WTC11 (cell line): ENCODE measurements at regions not wholly inside any gene's neighbourhood (a gene's known extent, or its start where the extent isn't known, plus 50 kb on each side); places are given as distances from the start of the nearest gene placed in this dataset.

Experiments
- ATAC-seq: fragments of 200-7000 bp; cut with Tn5 transposase; 2 replicates; pipeline ENCODE4 v1.10.0; 2021; ENCODE audit warnings: mild to moderate bottlenecking, moderate library complexity
- CTCF ChIA-PET: fragments of 300-600 bp; sonication (Branson Sonifier 250); formaldehyde crosslinking; loops from one replicate; lab custom pipeline; 2021; ENCODE audit warnings: antibody characterized with exemption; lab: Charles Lee
- POLR2A ChIA-PET: fragments of 350-600 bp; sonication (Branson Sonifier 250); formaldehyde crosslinking; loops from one replicate; lab custom pipeline; 2021; ENCODE audit warnings: antibody characterized with exemption; lab: Charles Lee
- DNase-seq: peaks from one replicate; pipeline ENCODE4 v3.0.0; 2021; ENCODE audit warnings: low spot score
- H3K27ac Mint-ChIP-seq: 2 replicates; pipeline ENCODE4 v1.8.0; 2021; ENCODE audit warnings: mixed read lengths
- H3K27me3 Mint-ChIP-seq: 2 replicates; pipeline ENCODE4 v1.8.0; 2021; ENCODE audit warnings: low read depth, mild to moderate bottlenecking, moderate library complexity, mixed read lengths
- H3K36me3 Mint-ChIP-seq: 2 replicates; pipeline ENCODE4 v1.8.0; 2021; ENCODE audit warnings: mixed read lengths
- H3K4me1 Mint-ChIP-seq: 2 replicates; pipeline ENCODE4 v1.8.0; 2022; ENCODE audit warnings: mixed read lengths
- H3K4me3 Mint-ChIP-seq: 2 replicates; pipeline ENCODE4 v1.8.0; 2021; ENCODE audit warnings: mild to moderate bottlenecking, moderate library complexity, mixed read lengths
- H3K9me3 Mint-ChIP-seq: 2 replicates; pipeline ENCODE4 v1.8.0; 2021; ENCODE audit warnings: mixed read lengths
- ELF4 ChIP-seq: sonication (generic); formaldehyde crosslinking; IDR thresholded peaks from 2 replicates; pipeline ENCODE4 v1.8.1; 2022; ENCODE audit warnings: low read depth, mild to moderate bottlenecking, moderate library complexity, missing genetic modification reagents
- ESRRA ChIP-seq: sonication (generic); formaldehyde crosslinking; IDR thresholded peaks from 2 replicates; pipeline ENCODE4 v1.8.1; 2022; ENCODE audit warnings: mild to moderate bottlenecking, missing genetic modification reagents, borderline replicate concordance
- FOXK1 ChIP-seq: sonication (generic); formaldehyde crosslinking; IDR thresholded peaks from 2 replicates; pipeline ENCODE4 v1.8.0; 2022; ENCODE audit warnings: mild to moderate bottlenecking, moderate library complexity, missing genetic modification reagents
- FOXP1 ChIP-seq: sonication (generic); formaldehyde crosslinking; IDR thresholded peaks from 2 replicates; pipeline ENCODE4 v1.8.0; 2022; ENCODE audit warnings: missing genetic modification reagents, mild to moderate bottlenecking, moderate library complexity, borderline replicate concordance
- IRF2 ChIP-seq: sonication (generic); formaldehyde crosslinking; IDR thresholded peaks from 2 replicates; pipeline ENCODE4 v1.8.0; 2022; ENCODE audit warnings: low read depth, missing genetic modification reagents, borderline replicate concordance
- JAZF1 ChIP-seq: fragments of 250-450 bp; sonication (Bioruptor Pico); IDR thresholded peaks from 2 replicates; pipeline ENCODE4 v1.9.0; 2021; ENCODE audit warnings: moderate library complexity, mild to moderate bottlenecking, inconsistent platforms
- MXD4 ChIP-seq: fragments of 250-450 bp; sonication (Bioruptor Pico); IDR thresholded peaks from 2 replicates; pipeline ENCODE4 v1.8.0; 2021; ENCODE audit warnings: mild to moderate bottlenecking, moderate library complexity, borderline replicate concordance
- NR3C1 ChIP-seq: sonication (generic); formaldehyde crosslinking; conservative IDR thresholded peaks from 2 replicates; pipeline ENCODE4 v1.8.1; 2023; ENCODE audit warnings: low read depth, mild to moderate bottlenecking, missing genetic modification reagents
- OVOL2 ChIP-seq: fragments of 250-450 bp; sonication (Bioruptor Pico); IDR thresholded peaks from 2 replicates; pipeline ENCODE4 v1.9.0; 2021; ENCODE audit warnings: mild to moderate bottlenecking, borderline replicate concordance
- SMAD4 ChIP-seq: sonication (generic); formaldehyde crosslinking; IDR thresholded peaks from 2 replicates; pipeline ENCODE4 v1.8.0; 2022; ENCODE audit warnings: mild to moderate bottlenecking, missing genetic modification reagents
- SP1 ChIP-seq: sonication (generic); formaldehyde crosslinking; conservative IDR thresholded peaks from 2 replicates; pipeline ENCODE4 v1.8.1; 2022; ENCODE audit warnings: missing genetic modification reagents
- TEAD4 ChIP-seq: sonication (generic); formaldehyde crosslinking; IDR thresholded peaks from 2 replicates; pipeline ENCODE4 v1.8.0; 2022; ENCODE audit warnings: mild to moderate bottlenecking, missing genetic modification reagents
- ZNF232 ChIP-seq: sonication (generic); formaldehyde crosslinking; IDR thresholded peaks from 2 replicates; pipeline ENCODE4 v1.8.0; 2022; ENCODE audit warnings: mild to moderate bottlenecking, missing genetic modification reagents
- ZNF416 ChIP-seq: fragments of 250-450 bp; sonication (Bioruptor Pico); IDR thresholded peaks from 2 replicates; pipeline ENCODE4 v1.9.0; 2021; ENCODE audit warnings: mild to moderate bottlenecking, inconsistent platforms
- TF ChIP-seq, protein P1 (sequence below): sonication (generic); formaldehyde crosslinking; IDR thresholded peaks from 2 replicates; pipeline ENCODE4 v1.8.0; 2023; ENCODE audit warnings: missing genetic modification reagents
- TF ChIP-seq, protein P2 (sequence below): sonication (generic); formaldehyde crosslinking; IDR thresholded peaks from 2 replicates; pipeline ENCODE4 v1.8.0; 2023; ENCODE audit warnings: missing genetic modification reagents, mild to moderate bottlenecking, borderline replicate concordance
- TF ChIP-seq, protein P3 (sequence below): sonication (generic); formaldehyde crosslinking; IDR thresholded peaks from 2 replicates; pipeline ENCODE4 v1.8.1; 2023; ENCODE audit warnings: mild to moderate bottlenecking, missing genetic modification reagents
- TF ChIP-seq, protein P4 (sequence below): sonication (generic); formaldehyde crosslinking; IDR thresholded peaks from 2 replicates; pipeline ENCODE4 v1.8.0; 2022; ENCODE audit warnings: mild to moderate bottlenecking, missing genetic modification reagents
- TF ChIP-seq, protein P5 (sequence below): fragments of 250-450 bp; sonication (Bioruptor Pico); IDR thresholded peaks from 2 replicates; pipeline ENCODE4 v1.9.0; 2021; ENCODE audit warnings: mild to moderate bottlenecking, borderline replicate concordance
- TF ChIP-seq, protein P6 (sequence below): sonication (generic); formaldehyde crosslinking; conservative IDR thresholded peaks from 2 replicates; pipeline ENCODE4 v1.8.1; 2022; ENCODE audit warnings: mild to moderate bottlenecking, missing genetic modification reagents
- TF ChIP-seq, protein P7 (sequence below): fragments of 250-450 bp; sonication (Bioruptor Pico); conservative IDR thresholded peaks from 2 replicates; pipeline ENCODE4 v1.9.0; 2021; ENCODE audit warnings: mild to moderate bottlenecking

DNA sequence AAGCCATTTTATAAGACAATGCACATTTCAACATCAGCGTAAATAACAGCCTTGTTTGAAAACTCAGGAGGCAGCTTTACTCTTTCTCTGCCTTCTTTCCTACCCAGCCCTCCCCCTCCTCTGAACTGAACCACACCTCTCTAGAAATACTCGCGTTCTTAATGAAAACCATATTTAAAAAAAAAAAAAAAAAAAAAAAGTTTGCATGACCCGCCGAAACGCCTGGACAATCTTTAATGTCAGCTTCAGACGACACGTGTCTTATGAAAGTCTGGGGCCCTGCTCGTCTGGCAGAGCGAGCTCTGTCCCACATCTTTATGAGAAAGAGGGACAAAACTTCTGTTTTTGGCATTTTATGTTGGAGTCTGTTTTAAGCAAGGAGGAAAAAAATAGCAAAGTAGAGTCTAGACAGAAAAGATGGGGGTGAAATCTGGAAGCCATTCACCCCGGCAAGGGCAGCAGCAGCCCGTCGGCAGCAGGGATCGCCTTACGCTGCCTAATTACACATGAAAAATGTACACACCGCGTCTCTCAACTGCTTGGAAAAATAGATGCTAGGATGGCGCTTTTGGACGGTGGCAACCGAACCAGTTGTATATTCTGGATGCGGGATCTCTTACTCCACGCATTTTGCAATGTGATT, 130.4 kb upstream of the ETS2 start (continued):
- TF ChIP-seq, protein P1, sequence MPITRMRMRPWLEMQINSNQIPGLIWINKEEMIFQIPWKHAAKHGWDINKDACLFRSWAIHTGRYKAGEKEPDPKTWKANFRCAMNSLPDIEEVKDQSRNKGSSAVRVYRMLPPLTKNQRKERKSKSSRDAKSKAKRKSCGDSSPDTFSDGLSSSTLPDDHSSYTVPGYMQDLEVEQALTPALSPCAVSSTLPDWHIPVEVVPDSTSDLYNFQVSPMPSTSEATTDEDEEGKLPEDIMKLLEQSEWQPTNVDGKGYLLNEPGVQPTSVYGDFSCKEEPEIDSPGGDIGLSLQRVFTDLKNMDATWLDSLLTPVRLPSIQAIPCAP (CRISPR knock-in tag) = no peak
- TF ChIP-seq, protein P2, sequence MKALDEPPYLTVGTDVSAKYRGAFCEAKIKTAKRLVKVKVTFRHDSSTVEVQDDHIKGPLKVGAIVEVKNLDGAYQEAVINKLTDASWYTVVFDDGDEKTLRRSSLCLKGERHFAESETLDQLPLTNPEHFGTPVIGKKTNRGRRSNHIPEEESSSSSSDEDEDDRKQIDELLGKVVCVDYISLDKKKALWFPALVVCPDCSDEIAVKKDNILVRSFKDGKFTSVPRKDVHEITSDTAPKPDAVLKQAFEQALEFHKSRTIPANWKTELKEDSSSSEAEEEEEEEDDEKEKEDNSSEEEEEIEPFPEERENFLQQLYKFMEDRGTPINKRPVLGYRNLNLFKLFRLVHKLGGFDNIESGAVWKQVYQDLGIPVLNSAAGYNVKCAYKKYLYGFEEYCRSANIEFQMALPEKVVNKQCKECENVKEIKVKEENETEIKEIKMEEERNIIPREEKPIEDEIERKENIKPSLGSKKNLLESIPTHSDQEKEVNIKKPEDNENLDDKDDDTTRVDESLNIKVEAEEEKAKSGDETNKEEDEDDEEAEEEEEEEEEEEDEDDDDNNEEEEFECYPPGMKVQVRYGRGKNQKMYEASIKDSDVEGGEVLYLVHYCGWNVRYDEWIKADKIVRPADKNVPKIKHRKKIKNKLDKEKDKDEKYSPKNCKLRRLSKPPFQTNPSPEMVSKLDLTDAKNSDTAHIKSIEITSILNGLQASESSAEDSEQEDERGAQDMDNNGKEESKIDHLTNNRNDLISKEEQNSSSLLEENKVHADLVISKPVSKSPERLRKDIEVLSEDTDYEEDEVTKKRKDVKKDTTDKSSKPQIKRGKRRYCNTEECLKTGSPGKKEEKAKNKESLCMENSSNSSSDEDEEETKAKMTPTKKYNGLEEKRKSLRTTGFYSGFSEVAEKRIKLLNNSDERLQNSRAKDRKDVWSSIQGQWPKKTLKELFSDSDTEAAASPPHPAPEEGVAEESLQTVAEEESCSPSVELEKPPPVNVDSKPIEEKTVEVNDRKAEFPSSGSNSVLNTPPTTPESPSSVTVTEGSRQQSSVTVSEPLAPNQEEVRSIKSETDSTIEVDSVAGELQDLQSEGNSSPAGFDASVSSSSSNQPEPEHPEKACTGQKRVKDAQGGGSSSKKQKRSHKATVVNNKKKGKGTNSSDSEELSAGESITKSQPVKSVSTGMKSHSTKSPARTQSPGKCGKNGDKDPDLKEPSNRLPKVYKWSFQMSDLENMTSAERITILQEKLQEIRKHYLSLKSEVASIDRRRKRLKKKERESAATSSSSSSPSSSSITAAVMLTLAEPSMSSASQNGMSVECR = no peak
- TF ChIP-seq OVOL2 (CRISPR knock-in tag) = no peak
- TF ChIP-seq SP1 (CRISPR knock-in tag) = no peak
- no peak for TF ChIP-seq IRF2 (CRISPR knock-in tag)
- TF ChIP-seq SMAD4 (CRISPR knock-in tag) = no peak
- TF ChIP-seq ESRRA (CRISPR knock-in tag) = no peak
- TF ChIP-seq, protein P3, sequence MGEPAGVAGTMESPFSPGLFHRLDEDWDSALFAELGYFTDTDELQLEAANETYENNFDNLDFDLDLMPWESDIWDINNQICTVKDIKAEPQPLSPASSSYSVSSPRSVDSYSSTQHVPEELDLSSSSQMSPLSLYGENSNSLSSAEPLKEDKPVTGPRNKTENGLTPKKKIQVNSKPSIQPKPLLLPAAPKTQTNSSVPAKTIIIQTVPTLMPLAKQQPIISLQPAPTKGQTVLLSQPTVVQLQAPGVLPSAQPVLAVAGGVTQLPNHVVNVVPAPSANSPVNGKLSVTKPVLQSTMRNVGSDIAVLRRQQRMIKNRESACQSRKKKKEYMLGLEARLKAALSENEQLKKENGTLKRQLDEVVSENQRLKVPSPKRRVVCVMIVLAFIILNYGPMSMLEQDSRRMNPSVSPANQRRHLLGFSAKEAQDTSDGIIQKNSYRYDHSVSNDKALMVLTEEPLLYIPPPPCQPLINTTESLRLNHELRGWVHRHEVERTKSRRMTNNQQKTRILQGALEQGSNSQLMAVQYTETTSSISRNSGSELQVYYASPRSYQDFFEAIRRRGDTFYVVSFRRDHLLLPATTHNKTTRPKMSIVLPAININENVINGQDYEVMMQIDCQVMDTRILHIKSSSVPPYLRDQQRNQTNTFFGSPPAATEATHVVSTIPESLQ (CRISPR knock-in tag) = no peak
- no peak for TF ChIP-seq ZNF416 (CRISPR knock-in tag)
- no peak for TF ChIP-seq JAZF1
- TF ChIP-seq, protein P4, sequence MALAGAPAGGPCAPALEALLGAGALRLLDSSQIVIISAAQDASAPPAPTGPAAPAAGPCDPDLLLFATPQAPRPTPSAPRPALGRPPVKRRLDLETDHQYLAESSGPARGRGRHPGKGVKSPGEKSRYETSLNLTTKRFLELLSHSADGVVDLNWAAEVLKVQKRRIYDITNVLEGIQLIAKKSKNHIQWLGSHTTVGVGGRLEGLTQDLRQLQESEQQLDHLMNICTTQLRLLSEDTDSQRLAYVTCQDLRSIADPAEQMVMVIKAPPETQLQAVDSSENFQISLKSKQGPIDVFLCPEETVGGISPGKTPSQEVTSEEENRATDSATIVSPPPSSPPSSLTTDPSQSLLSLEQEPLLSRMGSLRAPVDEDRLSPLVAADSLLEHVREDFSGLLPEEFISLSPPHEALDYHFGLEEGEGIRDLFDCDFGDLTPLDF (CRISPR knock-in tag) = no peak
- TF ChIP-seq MXD4 (CRISPR knock-in tag) = no peak

DNA sequence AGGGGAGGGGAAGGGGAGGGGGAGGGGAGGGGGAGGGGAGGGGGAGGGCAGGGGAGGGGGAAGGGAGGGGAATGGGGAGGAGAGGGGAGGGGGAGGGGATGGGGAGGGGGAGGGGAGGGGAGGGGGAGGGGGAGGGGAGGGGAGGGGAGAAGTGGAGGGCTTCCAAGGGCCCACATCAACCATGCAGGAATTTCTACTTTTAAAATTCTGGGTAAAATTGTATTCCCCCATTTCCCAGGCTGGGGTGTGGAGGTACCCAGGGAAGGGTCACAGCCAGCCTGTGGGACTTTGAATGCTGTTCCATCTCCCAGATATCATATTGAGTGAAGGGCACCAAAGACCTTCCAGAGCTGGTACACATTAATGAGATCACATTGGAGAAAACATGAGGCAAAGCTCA, 126.9 kb upstream of the ETS2 start:
- H3K4me3 Mint-ChIP-seq = no peak overlapping the region
- H3K9me3 Mint-ChIP-seq = peaks cover 14% of the 10 kb centered on the region; the same call in 1 of the 2 replicates
- ATAC-seq (no peak), DNase-seq (no peak)
- no peaks in the 10 kb centered on the region for H3K27me3 Mint-ChIP-seq
- no peak overlapping the region for H3K27ac Mint-ChIP-seq
- ChIA-PET CTCF (interaction anchor here (1.0 kb wide), 1 partner anchor 20 kb away, joined by 3 read pairs; no protein-coding TSS in a partner anchor), POLR2A (interaction anchor here (0.6 kb wide), 1 partner anchor 711 kb away, joined by 7 read pairs; no protein-coding TSS in a partner anchor)
- H3K4me1 Mint-ChIP-seq = peaks cover 9% of the 10 kb centered on the region
- H3K36me3 Mint-ChIP-seq = no peaks in the 10 kb centered on the region
- TF ChIP-seq FOXP1 (CRISPR knock-in tag) = no peak
- no peak for TF ChIP-seq TEAD4 (CRISPR knock-in tag)
- TF ChIP-seq ZNF232 (CRISPR knock-in tag) = no peak
- TF ChIP-seq NR3C1 = no peak
- TF ChIP-seq FOXK1 (CRISPR knock-in tag) = no peak
- TF ChIP-seq, protein P5, sequence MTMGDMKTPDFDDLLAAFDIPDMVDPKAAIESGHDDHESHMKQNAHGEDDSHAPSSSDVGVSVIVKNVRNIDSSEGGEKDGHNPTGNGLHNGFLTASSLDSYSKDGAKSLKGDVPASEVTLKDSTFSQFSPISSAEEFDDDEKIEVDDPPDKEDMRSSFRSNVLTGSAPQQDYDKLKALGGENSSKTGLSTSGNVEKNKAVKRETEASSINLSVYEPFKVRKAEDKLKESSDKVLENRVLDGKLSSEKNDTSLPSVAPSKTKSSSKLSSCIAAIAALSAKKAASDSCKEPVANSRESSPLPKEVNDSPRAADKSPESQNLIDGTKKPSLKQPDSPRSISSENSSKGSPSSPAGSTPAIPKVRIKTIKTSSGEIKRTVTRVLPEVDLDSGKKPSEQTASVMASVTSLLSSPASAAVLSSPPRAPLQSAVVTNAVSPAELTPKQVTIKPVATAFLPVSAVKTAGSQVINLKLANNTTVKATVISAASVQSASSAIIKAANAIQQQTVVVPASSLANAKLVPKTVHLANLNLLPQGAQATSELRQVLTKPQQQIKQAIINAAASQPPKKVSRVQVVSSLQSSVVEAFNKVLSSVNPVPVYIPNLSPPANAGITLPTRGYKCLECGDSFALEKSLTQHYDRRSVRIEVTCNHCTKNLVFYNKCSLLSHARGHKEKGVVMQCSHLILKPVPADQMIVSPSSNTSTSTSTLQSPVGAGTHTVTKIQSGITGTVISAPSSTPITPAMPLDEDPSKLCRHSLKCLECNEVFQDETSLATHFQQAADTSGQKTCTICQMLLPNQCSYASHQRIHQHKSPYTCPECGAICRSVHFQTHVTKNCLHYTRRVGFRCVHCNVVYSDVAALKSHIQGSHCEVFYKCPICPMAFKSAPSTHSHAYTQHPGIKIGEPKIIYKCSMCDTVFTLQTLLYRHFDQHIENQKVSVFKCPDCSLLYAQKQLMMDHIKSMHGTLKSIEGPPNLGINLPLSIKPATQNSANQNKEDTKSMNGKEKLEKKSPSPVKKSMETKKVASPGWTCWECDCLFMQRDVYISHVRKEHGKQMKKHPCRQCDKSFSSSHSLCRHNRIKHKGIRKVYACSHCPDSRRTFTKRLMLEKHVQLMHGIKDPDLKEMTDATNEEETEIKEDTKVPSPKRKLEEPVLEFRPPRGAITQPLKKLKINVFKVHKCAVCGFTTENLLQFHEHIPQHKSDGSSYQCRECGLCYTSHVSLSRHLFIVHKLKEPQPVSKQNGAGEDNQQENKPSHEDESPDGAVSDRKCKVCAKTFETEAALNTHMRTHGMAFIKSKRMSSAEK (CRISPR knock-in tag) = no peak
- TF ChIP-seq, protein P6, sequence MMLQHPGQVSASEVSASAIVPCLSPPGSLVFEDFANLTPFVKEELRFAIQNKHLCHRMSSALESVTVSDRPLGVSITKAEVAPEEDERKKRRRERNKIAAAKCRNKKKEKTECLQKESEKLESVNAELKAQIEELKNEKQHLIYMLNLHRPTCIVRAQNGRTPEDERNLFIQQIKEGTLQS (CRISPR knock-in tag) = no peak
- TF ChIP-seq, protein P7, sequence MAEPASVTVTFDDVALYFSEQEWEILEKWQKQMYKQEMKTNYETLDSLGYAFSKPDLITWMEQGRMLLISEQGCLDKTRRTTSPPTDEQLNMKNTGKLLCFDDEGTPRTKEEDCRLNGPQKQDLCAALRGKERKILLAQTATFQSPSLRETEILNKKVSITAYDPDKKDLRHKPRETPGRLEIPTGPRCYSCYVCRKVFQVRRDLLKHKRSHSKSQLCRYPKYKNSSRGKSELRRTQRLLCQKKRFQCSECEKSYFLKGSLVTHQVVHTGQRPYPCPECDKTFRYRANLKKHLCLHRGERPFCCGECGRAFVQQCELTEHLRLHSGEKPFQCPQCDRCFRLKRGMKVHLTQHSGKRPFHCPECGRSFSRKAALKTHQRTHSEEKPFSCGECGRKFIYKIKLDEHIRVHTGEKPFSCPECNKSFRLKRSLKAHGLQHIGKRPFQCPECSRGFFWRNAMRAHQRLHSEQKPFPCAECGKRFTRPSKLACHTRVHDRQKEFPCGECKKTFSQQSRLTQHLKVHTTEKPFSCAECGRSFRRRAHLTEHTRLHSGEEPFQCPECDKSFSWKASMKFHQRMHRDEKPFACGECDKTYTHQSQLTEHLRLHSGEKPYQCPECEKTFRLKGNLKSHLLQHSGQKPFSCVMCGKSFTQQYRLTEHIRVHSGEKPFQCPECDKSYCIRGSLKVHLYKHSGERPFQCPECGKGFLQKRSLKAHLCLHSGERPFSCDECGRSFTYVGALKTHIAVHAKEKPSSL = no peak
- TF ChIP-seq ELF4 (CRISPR knock-in tag) = no peak
